ENCODE measurements at regions not wholly inside any gene's neighbourhood (a gene's known extent, or its start where the extent isn't known, plus 50 kb on each side); places are given as distances from the start of the nearest gene placed in this dataset.

DNA sequence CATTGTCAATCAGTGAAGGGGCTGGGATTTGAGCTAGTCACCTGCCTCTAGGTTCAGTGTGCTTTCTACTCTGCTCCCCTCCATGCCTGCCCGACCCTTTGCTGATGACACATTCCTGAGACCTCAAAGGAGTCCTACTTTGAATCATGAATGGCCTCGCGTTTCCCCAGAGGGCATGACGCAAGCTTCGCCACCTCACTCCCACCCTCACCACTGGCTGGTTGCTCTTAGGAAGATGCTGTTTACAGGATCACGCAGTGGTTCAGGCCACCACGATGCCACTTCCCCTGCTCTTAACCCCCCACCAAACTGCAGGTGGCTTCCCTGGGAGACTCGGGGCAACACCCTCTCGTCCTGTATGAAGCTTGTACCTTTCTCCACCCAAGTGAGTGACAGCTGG lies 62.9 kb upstream of the B3GAT1 start:
- TF ChIP-seq POLR2A (IDR thresholded peaks at IDR 0.05; ENCODE audit: low read length): no peak
- no peak for TF ChIP-seq GATA1 (IDR thresholded peaks at IDR 0.05; ENCODE audit: low read depth, low read length)
